Neural cell (in vitro differentiated cells): ENCODE measurements at regions not wholly inside any gene's neighbourhood (a gene's known extent, or its start where the extent isn't known, plus 50 kb on each side); places are given as distances from the start of the nearest gene placed in this dataset.

Source experiments
- EZH2 ChIP-seq: fragments of 200-600, 300-800 bp; shearing (Covaris generic), sonication (generic); IDR thresholded peaks from 2 replicates; pipeline ENCODE4 v1.6.1; 2014; ENCODE audit warnings: antibody characterized with exemption, low read length, borderline replicate concordance, mild to moderate bottlenecking; ENCODE audit not compliant: insufficient read depth, poor library complexity, severe bottlenecking
- TF ChIP-seq, protein P1 (sequence below): fragments of 450-650 bp; IDR thresholded peaks from 2 replicates; pipeline ENCODE4 v1.5.1; 2014; ENCODE audit warnings: antibody characterized with exemption, mild to moderate bottlenecking, moderate library complexity; ENCODE audit not compliant: poor library complexity, severe bottlenecking

DNA sequence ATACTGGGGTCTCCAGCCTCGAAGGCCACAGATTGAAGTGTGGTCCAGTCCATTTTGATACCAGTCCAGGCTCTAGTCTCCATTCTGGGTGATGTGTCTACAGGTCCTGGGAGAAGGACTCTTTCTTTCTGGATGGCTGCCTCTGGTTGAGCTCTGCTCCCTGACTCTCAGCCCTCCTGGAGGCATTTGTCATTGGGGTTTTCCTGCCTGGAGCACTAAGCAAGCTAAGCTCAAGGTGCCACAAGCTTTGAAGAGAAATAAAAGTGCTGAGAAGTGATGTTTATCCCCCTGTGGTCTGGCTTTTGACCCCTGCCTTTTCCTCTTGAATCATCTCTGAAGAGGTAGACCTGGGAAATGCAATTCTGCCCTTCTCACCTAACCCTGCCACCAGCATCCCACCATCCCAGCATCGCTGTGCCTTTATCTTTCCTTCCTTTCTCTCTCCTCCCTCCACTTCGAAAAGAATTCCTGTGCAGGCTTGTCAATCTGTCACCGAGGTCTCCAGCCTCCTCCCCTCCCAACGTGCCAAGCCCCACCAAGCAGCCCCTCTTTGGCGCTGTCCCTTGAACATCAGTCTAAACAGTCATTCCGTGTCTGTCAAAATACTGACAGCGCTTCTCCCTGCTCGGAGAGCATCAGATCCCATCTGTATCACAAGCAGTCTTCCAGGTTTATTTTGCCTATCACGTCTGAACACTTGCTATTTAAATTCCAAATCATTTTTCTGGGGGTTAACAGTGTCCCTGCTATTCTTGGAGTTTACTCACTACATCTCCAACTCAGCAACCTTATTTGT, 334.6 kb upstream of the SLC14A2 start:
- TF ChIP-seq, protein P1, sequence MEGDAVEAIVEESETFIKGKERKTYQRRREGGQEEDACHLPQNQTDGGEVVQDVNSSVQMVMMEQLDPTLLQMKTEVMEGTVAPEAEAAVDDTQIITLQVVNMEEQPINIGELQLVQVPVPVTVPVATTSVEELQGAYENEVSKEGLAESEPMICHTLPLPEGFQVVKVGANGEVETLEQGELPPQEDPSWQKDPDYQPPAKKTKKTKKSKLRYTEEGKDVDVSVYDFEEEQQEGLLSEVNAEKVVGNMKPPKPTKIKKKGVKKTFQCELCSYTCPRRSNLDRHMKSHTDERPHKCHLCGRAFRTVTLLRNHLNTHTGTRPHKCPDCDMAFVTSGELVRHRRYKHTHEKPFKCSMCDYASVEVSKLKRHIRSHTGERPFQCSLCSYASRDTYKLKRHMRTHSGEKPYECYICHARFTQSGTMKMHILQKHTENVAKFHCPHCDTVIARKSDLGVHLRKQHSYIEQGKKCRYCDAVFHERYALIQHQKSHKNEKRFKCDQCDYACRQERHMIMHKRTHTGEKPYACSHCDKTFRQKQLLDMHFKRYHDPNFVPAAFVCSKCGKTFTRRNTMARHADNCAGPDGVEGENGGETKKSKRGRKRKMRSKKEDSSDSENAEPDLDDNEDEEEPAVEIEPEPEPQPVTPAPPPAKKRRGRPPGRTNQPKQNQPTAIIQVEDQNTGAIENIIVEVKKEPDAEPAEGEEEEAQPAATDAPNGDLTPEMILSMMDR, result no peak
- TF ChIP-seq EZH2, result no peak
